Peyer's patch (tissue), 4 donors: ENCODE measurements at regions not wholly inside any gene's neighbourhood (a gene's known extent, or its start where the extent isn't known, plus 50 kb on each side); places are given as distances from the start of the nearest gene placed in this dataset.

Source experiments
- DNase-seq, 3 donors: peaks; one replicate each; pipeline ENCODE4 v3.0.0-alpha.2; 2017 to 2019
- H3K27ac ChIP-seq, 4 donors: fragments of 200-600 bp; sonication (generic); one replicate each; pipeline ENCODE4 v1.5.1; 2016 to 2019
- H3K27me3 ChIP-seq, 2 donors: fragments of 200-600 bp; sonication (generic); one replicate each; pipeline ENCODE4 v1.5.1; 2019
- H3K36me3 ChIP-seq, 3 donors: fragments of 200-600 bp; sonication (generic); one replicate each; pipeline ENCODE4 v1.5.1; 2016 to 2019
- H3K4me1 ChIP-seq, 4 donors: fragments of 200-600 bp; sonication (generic); one replicate each; pipeline ENCODE4 v1.5.1; 2016 to 2019
- H3K4me3 ChIP-seq, 4 donors: fragments of 200-600 bp; sonication (generic); 1 replicate in 3 of 4; 2 replicates in 1 of 4; pipeline ENCODE4 v1.5.1; 2016 to 2019; ENCODE audit warnings: mild to moderate bottlenecking in 1 of 4
- H3K9me3 ChIP-seq, 4 donors: fragments of 200-600 bp; sonication (generic); one replicate each; pipeline ENCODE4 v1.5.1; 2016 to 2019; ENCODE audit warnings: mild to moderate bottlenecking in 1 of 4
- CTCF ChIP-seq, 6 experiments: fragments of 450-650 bp in 4 of 6; fragments of 200-600 bp in 2 of 6; sonication (generic) in 1 of 6; IDR thresholded peaks; one replicate each; pipeline ENCODE4 v1.5.1; 2017 to 2019; ENCODE audit warnings: antibody characterized with exemption in 6 of 6, mild to moderate bottlenecking in 3 of 6, moderate library complexity in 1 of 6
- POLR2A ChIP-seq, 2 donors: fragments of 450-650 bp; IDR thresholded peaks; one replicate each; pipeline ENCODE4 v1.5.1; 2017; ENCODE audit warnings: antibody characterized with exemption in 2 of 2, mild to moderate bottlenecking in 2 of 2, moderate library complexity in 2 of 2

- DNase-seq: no peak
- TF ChIP-seq POLR2A (IDR thresholded peaks at IDR 0.05) (no peak), CTCF (IDR thresholded peaks at IDR 0.05) (no peak)
- Histone ChIP-seq H3K27me3 (no peaks in the 10 kb centered on the region), H3K27ac (no peak overlapping the region), H3K9me3 (no peaks in the 10 kb centered on the region), H3K36me3 (no peaks in the 10 kb centered on the region), H3K4me3 (no peak overlapping the region), H3K4me1 (no peaks in the 10 kb centered on the region)
Observed at GRCh38 chr5:155773680-155774079, 553.3 kb upstream of the SGCD start.

- H3K4me1 ChIP-seq: no peaks in the 10 kb centered on the region
- H3K27me3 ChIP-seq: no peaks in the 10 kb centered on the region
- no peak for DNase-seq
- no peaks in the 10 kb centered on the region for H3K9me3 ChIP-seq
- TF ChIP-seq POLR2A (IDR thresholded peaks at IDR 0.05) (no peak), CTCF (IDR thresholded peaks at IDR 0.05) (no peak)
- no peak overlapping the region for H3K4me3 ChIP-seq
- no peaks in the 10 kb centered on the region for H3K36me3 ChIP-seq
- H3K27ac ChIP-seq: no peak overlapping the region
Observed at GRCh38 chr5:155780260-155780659, 546.7 kb upstream of the SGCD start.

- Histone ChIP-seq H3K4me1 (no peaks in the 10 kb centered on the region), H3K27ac (no peak overlapping the region), H3K9me3 (no peaks in the 10 kb centered on the region), H3K4me3 (no peak overlapping the region), H3K36me3 (no peaks in the 10 kb centered on the region), H3K27me3 (no peaks in the 10 kb centered on the region)
- DNase-seq: no peak
- TF ChIP-seq POLR2A (IDR thresholded peaks at IDR 0.05) (no peak), CTCF (IDR thresholded peaks at IDR 0.05) (no peak)
Observed at GRCh38 chr5:155783246-155783645, 543.7 kb upstream of the SGCD start.

- H3K27ac ChIP-seq: no peak overlapping the region
- TF ChIP-seq CTCF (IDR thresholded peaks at IDR 0.05) (no peak), POLR2A (IDR thresholded peaks at IDR 0.05) (no peak)
- no peaks in the 10 kb centered on the region for H3K36me3 ChIP-seq
- no peak for DNase-seq
- no peaks in the 10 kb centered on the region for H3K4me1 ChIP-seq
- H3K27me3 ChIP-seq: no peaks in the 10 kb centered on the region
- no peaks in the 10 kb centered on the region for H3K9me3 ChIP-seq
- H3K4me3 ChIP-seq: no peak overlapping the region
Observed at GRCh38 chr5:155783791-155784190, 543.2 kb upstream of the SGCD start.

- no peaks in the 10 kb centered on the region for H3K36me3 ChIP-seq
- H3K9me3 ChIP-seq: no peaks in the 10 kb centered on the region
- TF ChIP-seq CTCF (IDR thresholded peaks at IDR 0.05): no peak
- TF ChIP-seq POLR2A (IDR thresholded peaks at IDR 0.05): no peak
- H3K27me3 ChIP-seq: no peaks in the 10 kb centered on the region
- H3K27ac ChIP-seq: no peak overlapping the region
- no peak overlapping the region for H3K4me3 ChIP-seq
- DNase-seq: no peak
- no peaks in the 10 kb centered on the region for H3K4me1 ChIP-seq
Observed at GRCh38 chr5:155786108-155786507, 540.9 kb upstream of the SGCD start.

GRCh38 chr5:155792873-155793272 is 534.1 kb upstream of the SGCD start:
- peaks cover 0 to 33% (median 0%) of the 10 kb centered on the region in 4 donors for H3K9me3 ChIP-seq
- no peaks in the 10 kb centered on the region for H3K4me1 ChIP-seq
- DNase-seq: no peak
- no peak for TF ChIP-seq POLR2A (IDR thresholded peaks at IDR 0.05)
- TF ChIP-seq CTCF (IDR thresholded peaks at IDR 0.05): no peak
- H3K27ac ChIP-seq: no peak overlapping the region
- no peaks in the 10 kb centered on the region for H3K27me3 ChIP-seq
- no peak overlapping the region for H3K4me3 ChIP-seq
- H3K36me3 ChIP-seq: no peaks in the 10 kb centered on the region
